Colonic mucosa (tissue), 4 donors: ENCODE measurements at regions not wholly inside any gene's neighbourhood (a gene's known extent, or its start where the extent isn't known, plus 50 kb on each side); places are given as distances from the start of the nearest gene placed in this dataset.

Source experiments
- DNase-seq: peaks from one replicate; pipeline ENCODE4 v3.0.0-alpha.2; 2020
- H3K27ac ChIP-seq: fragments of 200-600 bp; one replicate; pipeline ENCODE4 v1.8.0; 2021
- H3K27me3 ChIP-seq: fragments of 200-600 bp; one replicate; pipeline ENCODE4 v1.8.0; 2021
- H3K36me3 ChIP-seq: fragments of 200-600 bp; one replicate; pipeline ENCODE4 v1.8.0; 2021
- H3K4me1 ChIP-seq: fragments of 200-600 bp; one replicate; pipeline ENCODE4 v1.8.0; 2021; ENCODE audit warnings: mild to moderate bottlenecking
- H3K4me3 ChIP-seq: fragments of 200-600 bp; one replicate; pipeline ENCODE4 v1.8.0; 2021
- H3K9ac ChIP-seq, 2 donors: one replicate each; pipeline ENCODE4 v1.7.0; 2013; ENCODE audit warnings: control low read depth in 2 of 2, low read depth in 2 of 2, low read length in 2 of 2
- H3K9me3 ChIP-seq: fragments of 200-600 bp; one replicate; pipeline ENCODE4 v1.8.0; 2021
- CTCF ChIP-seq: fragments of 200-600 bp; IDR thresholded peaks from one replicate; pipeline ENCODE4 v1.8.0; 2022; ENCODE audit warnings: antibody characterized with exemption, mild to moderate bottlenecking
- intact Hi-C: fragments of 100-400 bp; cut with DNase I; formaldehyde crosslinking; loops from one replicate; pipeline ENCODE4 v1.14.1; 2022
- donor health status: healthy.
- donor health status: DM: no; HTN: no; CAD: no.
- donor health status: DM: no; HTN: no; CAD: no.

- no peaks in the 10 kb centered on the region for H3K4me1 ChIP-seq
- H3K27me3 ChIP-seq, result no peaks in the 10 kb centered on the region
- H3K27ac ChIP-seq, result no peak overlapping the region
- H3K4me3 ChIP-seq, result no peak overlapping the region
- no peak for TF ChIP-seq CTCF
- DNase-seq, result no peak
- H3K36me3 ChIP-seq, result no peaks in the 10 kb centered on the region
- intact Hi-C loops, result no loop called here
- no peaks in the 10 kb centered on the region for H3K9me3 ChIP-seq
- H3K9ac ChIP-seq, result no peak overlapping the region
Measured at GRCh38 chr1:224061436-224061835, 52.5 kb upstream of the FBXO28 start.

- Histone ChIP-seq H3K36me3 (no peaks in the 10 kb centered on the region), H3K9ac (no peak overlapping the region), H3K9me3 (no peaks in the 10 kb centered on the region), H3K27ac (no peak overlapping the region), H3K4me1 (no peaks in the 10 kb centered on the region), H3K4me3 (no peak overlapping the region), H3K27me3 (no peaks in the 10 kb centered on the region)
- intact Hi-C loops, result no loop called here
- no peak for DNase-seq
- no peak for TF ChIP-seq CTCF
Measured at GRCh38 chr1:224059897-224060427, 53.9 kb upstream of the FBXO28 start.

GRCh38 chr1:224058303-224058702, 55.6 kb upstream of the FBXO28 start:
- Histone ChIP-seq H3K9me3 (no peaks in the 10 kb centered on the region), H3K4me1 (no peaks in the 10 kb centered on the region), H3K27ac (no peak overlapping the region), H3K9ac (no peak overlapping the region), H3K36me3 (no peaks in the 10 kb centered on the region), H3K27me3 (no peaks in the 10 kb centered on the region), H3K4me3 (no peak overlapping the region)
- intact Hi-C loops, result no loop called here
- no peak for DNase-seq
- TF ChIP-seq CTCF, result no peak

GRCh38 chr1:224057461-224058199, 56.3 kb upstream of the FBXO28 start:
- TF ChIP-seq CTCF, result no peak
- intact Hi-C loops, result no loop called here
- H3K4me3 ChIP-seq, result no peak overlapping the region
- H3K9ac ChIP-seq, result no peak overlapping the region
- no peaks in the 10 kb centered on the region for H3K4me1 ChIP-seq
- no peaks in the 10 kb centered on the region for H3K9me3 ChIP-seq
- H3K27ac ChIP-seq, result no peak overlapping the region
- no peak for DNase-seq
- H3K27me3 ChIP-seq, result no peaks in the 10 kb centered on the region
- no peaks in the 10 kb centered on the region for H3K36me3 ChIP-seq

GRCh38 chr1:224054611-224055010, 59.3 kb upstream of the FBXO28 start:
- no peaks in the 10 kb centered on the region for H3K36me3 ChIP-seq
- no peaks in the 10 kb centered on the region for H3K9me3 ChIP-seq
- no peak overlapping the region for H3K9ac ChIP-seq
- intact Hi-C loops, result no loop called here
- TF ChIP-seq CTCF, result no peak
- no peaks in the 10 kb centered on the region for H3K4me1 ChIP-seq
- no peak for DNase-seq
- no peak overlapping the region for H3K27ac ChIP-seq
- no peaks in the 10 kb centered on the region for H3K27me3 ChIP-seq
- H3K4me3 ChIP-seq, result no peak overlapping the region
